HG02571 (cell line): ENCODE measurements at regions not wholly inside any gene's neighbourhood (a gene's known extent, or its start where the extent isn't known, plus 50 kb on each side); places are given as distances from the start of the nearest gene placed in this dataset.

Experiments
- ATAC-seq: cut with Tn5 transposase; IDR thresholded peaks from one replicate; pipeline ENCODE4 v1.9.1; 2021; ENCODE audit warnings: mild to moderate bottlenecking, moderate library complexity; ENCODE audit not compliant: unreplicated experiment

GRCh38 chr2:120453635-120453998, 107.7 kb downstream of the INHBB start:
- ATAC-seq = no peak

- ATAC-seq = no peak
Observed at GRCh38 chr2:120454654-120455385, 108.9 kb downstream of the INHBB start.

- ATAC-seq = no peak
Observed at GRCh38 chr2:120455390-120455789, 109.5 kb downstream of the INHBB start.

- no peak for ATAC-seq
Observed at GRCh38 chr2:120456867-120457266, 110.9 kb downstream of the INHBB start.

GRCh38 chr2:120460511-120460910, 114.6 kb downstream of the INHBB start:
- no peak for ATAC-seq

GRCh38 chr2:120461092-120461491, 115.2 kb downstream of the INHBB start:
- ATAC-seq = no peak

GRCh38 chr2:120461546-120462537, 115.9 kb downstream of the INHBB start:
- no peak for ATAC-seq

- no peak for ATAC-seq
Observed at GRCh38 chr2:120463527-120463926, 117.6 kb downstream of the INHBB start.

GRCh38 chr2:120463996-120464395, 118.1 kb downstream of the INHBB start:
- no peak for ATAC-seq

- no peak for ATAC-seq
Observed at GRCh38 chr2:120464448-120464931, 118.6 kb downstream of the INHBB start.

- no peak for ATAC-seq
Observed at GRCh38 chr2:120465012-120465700, 119.2 kb downstream of the INHBB start.

GRCh38 chr2:120465701-120465988, 119.7 kb downstream of the INHBB start:
- no peak for ATAC-seq

- ATAC-seq = no peak
Observed at GRCh38 chr2:120465989-120466703, 120.2 kb downstream of the INHBB start.

GRCh38 chr2:120466704-120467054, 120.7 kb downstream of the INHBB start:
- ATAC-seq = no peak

- ATAC-seq = no peak
Observed at GRCh38 chr2:120468136-120468535, 122.2 kb downstream of the INHBB start.

- no peak for ATAC-seq
Observed at GRCh38 chr2:120469426-120469825, 123.5 kb downstream of the INHBB start.

- ATAC-seq = no peak
Observed at GRCh38 chr2:120470041-120470965, 124.4 kb downstream of the INHBB start.

GRCh38 chr2:120471166-120471565, 125.2 kb downstream of the INHBB start:
- ATAC-seq = no peak

GRCh38 chr2:120472031-120472430, 126.1 kb downstream of the INHBB start:
- ATAC-seq = no peak

GRCh38 chr2:120472891-120473309, 127.0 kb downstream of the INHBB start:
- no peak for ATAC-seq
